NT2/D1 (cell line): ENCODE measurements at regions not wholly inside any gene's neighbourhood (a gene's known extent, or its start where the extent isn't known, plus 50 kb on each side); places are given as distances from the start of the nearest gene placed in this dataset.

Source experiments
- SUZ12 ChIP-seq: IDR thresholded peaks from 2 replicates; pipeline ENCODE4 v1.6.1; 2011; ENCODE audit not compliant: insufficient read length, insufficient read depth; ENCODE audit errors: extremely low read depth
- YY1 ChIP-seq: IDR thresholded peaks from 2 replicates; pipeline ENCODE4 v1.6.1; 2011; ENCODE audit not compliant: insufficient read length, insufficient read depth
- ZNF274 ChIP-seq: IDR thresholded peaks from 2 replicates; pipeline ENCODE4 v1.6.1; 2011; ENCODE audit warnings: mild to moderate bottlenecking, low read depth, low read length

DNA sequence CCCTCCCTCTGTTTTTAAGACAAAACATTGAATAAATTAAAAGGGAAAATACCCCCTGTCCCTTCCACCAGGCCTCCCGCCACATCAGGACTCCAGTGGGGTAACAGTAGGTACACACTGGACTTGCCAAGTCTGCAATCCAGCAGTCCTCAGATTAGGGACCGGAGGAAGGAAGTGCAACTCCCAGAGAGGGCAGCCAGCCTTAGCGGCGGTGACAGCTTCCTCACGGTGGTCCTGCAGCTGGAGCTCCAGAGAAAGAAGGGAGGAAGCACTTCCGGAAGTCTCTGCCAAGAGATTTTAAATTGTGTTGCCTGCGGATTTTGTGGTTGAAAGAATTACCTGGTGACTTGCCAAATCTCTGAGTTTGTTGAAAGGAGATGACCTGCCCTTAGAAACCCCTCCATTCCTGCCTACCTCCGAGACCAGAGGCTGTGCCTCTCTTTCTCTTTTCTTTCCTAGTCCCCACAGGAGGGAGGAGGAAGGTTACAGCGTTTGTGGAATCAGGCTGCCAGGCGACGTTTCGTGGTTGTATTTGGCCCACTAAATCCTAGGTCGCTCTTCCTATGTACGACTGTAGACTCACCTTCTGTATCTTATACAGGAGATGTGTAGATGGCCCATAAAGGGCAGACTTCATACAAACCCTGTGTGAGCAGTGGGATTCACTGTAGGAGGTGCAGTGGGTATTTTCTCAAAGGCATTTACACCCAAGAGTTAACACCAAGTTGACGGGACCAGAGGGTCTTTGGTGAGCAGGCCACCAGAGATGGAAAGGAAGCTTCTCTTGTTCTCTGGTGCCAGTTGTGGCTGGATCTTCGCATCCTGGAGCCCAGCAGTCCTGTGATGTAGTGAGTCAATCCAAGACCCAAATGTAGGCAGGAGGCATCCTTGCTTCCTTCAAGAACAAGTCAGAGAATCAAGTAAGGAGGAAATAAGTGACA is 77.9 kb downstream of the INSIG1 start:
- TF ChIP-seq ZNF274, result no peak
- TF ChIP-seq YY1, result no peak
- no peak for TF ChIP-seq SUZ12
